K562 (cell line): ENCODE measurements at regions not wholly inside any gene's neighbourhood (a gene's known extent, or its start where the extent isn't known, plus 50 kb on each side); places are given as distances from the start of the nearest gene placed in this dataset.

Source experiments
- ATAC-seq: fragments of 200-7000 bp; cut with Tn5 transposase; 3 replicates; pipeline ENCODE4 v1.9.1; 2020; ENCODE audit warnings: moderate library complexity
- BruUV-seq: library from RNA; stranded (reverse); fragments of 400-500 nt; replicated peaks from 2 replicates; lab custom pipeline; 2021; lab: Mats Ljungman, UMichigan
- CTCF ChIA-PET: fragments of 300-600 bp; formaldehyde crosslinking; extraction: SDS; loops from one replicate; lab custom pipeline; 2021; ENCODE audit warnings: low intra/inter-chr PET ratio; lab: Yijun Ruan, JAX
- POLR2A ChIA-PET: fragments of 300-600, 350-650 bp; sonication (Branson Sonifier 250); formaldehyde crosslinking; extraction: SDS; loops from one replicate; lab custom pipeline; 2021; ENCODE audit warnings: antibody characterized with exemption, inconsistent platforms; lab: Yijun Ruan, JAX
- DNase-seq, 4 experiments: peaks; one replicate each; pipeline versions ENCODE4 v3.0.0 to v3.0.0-alpha.2; 2011 to 2018; ENCODE audit warnings: low spot score in 3 of 4, mixed read lengths in 3 of 4; ENCODE audit errors: extremely low read depth in 1 of 4
- FAIRE-seq: peaks from 2 replicates; lab custom pipeline; 2011; peaks lifted over from hg19 to GRCh38; lab: Jason Lieb, UNC
- H2AFZ ChIP-seq: 2 replicates; pipeline ENCODE4 v1.6.0; 2011; ENCODE audit warnings: low read depth, low read length, control low read depth, inconsistent platforms
- H3K27ac ChIP-seq: fragments of 200-600 bp; 3 replicates; pipeline ENCODE4 v1.8.0; 2011; ENCODE audit warnings: low read depth, mild to moderate bottlenecking, control low read depth, inconsistent platforms, low read length, moderate library complexity, mixed read lengths; ENCODE audit errors: extremely low read depth
- H3K27me3 ChIP-seq, 2 experiments: fragments of 300-600 bp in 1 of 2; 2 replicates in 1 of 2; 3 replicates in 1 of 2; pipeline versions ENCODE4 v1.6.0 to v1.8.0; 2011; ENCODE audit warnings: inconsistent platforms in 2 of 2, low read length in 2 of 2, mild to moderate bottlenecking in 1 of 2, mixed read lengths in 1 of 2, moderate library complexity in 1 of 2; ENCODE audit not compliant: control insufficient read depth in 2 of 2, insufficient read depth in 2 of 2
- H3K36me3 ChIP-seq: fragments of 300-600 bp; 3 replicates; pipeline ENCODE4 v1.8.0; 2011; ENCODE audit warnings: mild to moderate bottlenecking, low read length, inconsistent platforms; ENCODE audit not compliant: control insufficient read depth, insufficient read depth
- H3K4me1 ChIP-seq, 2 experiments: fragments of 200-600 bp in 1 of 2; replicated peaks in 1 of 2; 2 replicates in 1 of 2; 3 replicates in 1 of 2; pipeline versions ENCODE4 v1.5.1 to v1.8.0; 2011; ENCODE audit warnings: inconsistent platforms in 2 of 2, low read length in 2 of 2, mild to moderate bottlenecking in 1 of 2, mixed read lengths in 1 of 2, moderate library complexity in 1 of 2; ENCODE audit not compliant: control insufficient read depth in 2 of 2, insufficient read depth in 2 of 2
- H3K4me2 ChIP-seq: 2 replicates; pipeline ENCODE4 v1.6.1; 2011; ENCODE audit warnings: low read length, control low read depth, inconsistent platforms, mixed read lengths; ENCODE audit not compliant: insufficient read depth
- H3K4me3 ChIP-seq: fragments of 200-600 bp; sonication (generic), shearing (Covaris generic); 2 replicates; pipeline ENCODE4 v1.5.1; 2016; ENCODE audit warnings: control low read depth, inconsistent platforms
- H3K79me2 ChIP-seq: fragments of 200-600 bp; 3 replicates; pipeline ENCODE4 v1.8.0; 2011; ENCODE audit warnings: low read length, inconsistent platforms; ENCODE audit not compliant: control insufficient read depth, insufficient read depth
- H3K9ac ChIP-seq, 2 experiments: 2 replicates each; pipeline versions ENCODE4 v1.6.0 to v1.6.1; 2011; ENCODE audit warnings: low read depth in 2 of 2, low read length in 2 of 2, control low read depth in 1 of 2, inconsistent platforms in 1 of 2, mild to moderate bottlenecking in 1 of 2, mixed read lengths in 1 of 2; ENCODE audit not compliant: insufficient read depth in 1 of 2
- H3K9me1 ChIP-seq: one replicate; pipeline ENCODE4 v1.6.0; 2011; ENCODE audit warnings: inconsistent platforms, mild to moderate bottlenecking, low read length, moderate library complexity; ENCODE audit not compliant: control insufficient read depth, insufficient read depth
- H3K9me3 ChIP-seq: replicated peaks from 2 replicates; pipeline ENCODE4 v1.5.1; 2011; ENCODE audit warnings: low read depth, low read length, inconsistent platforms; ENCODE audit not compliant: control insufficient read depth, insufficient read depth
- H4K20me1 ChIP-seq: replicated peaks from 2 replicates; pipeline ENCODE4 v1.6.1; 2011; ENCODE audit warnings: low read length, inconsistent platforms, mixed read lengths; ENCODE audit not compliant: control insufficient read depth, insufficient read depth
- CEBPZ ChIP-seq: fragments of 150-350 bp; IDR thresholded peaks from 2 replicates; pipeline ENCODE4 v1.6.1; 2014; ENCODE audit warnings: low read depth, mild to moderate bottlenecking, low read length, borderline replicate concordance
- HBP1 ChIP-seq: fragments of 450-650 bp; formaldehyde crosslinking; IDR thresholded peaks from 2 replicates; pipeline ENCODE4 v1.4.0; 2022; ENCODE audit warnings: missing genetic modification characterization
- MCM5 ChIP-seq: fragments of 450-650 bp; IDR thresholded peaks from 2 replicates; pipeline ENCODE4 v1.6.1; 2016; ENCODE audit warnings: low read depth
- NFRKB ChIP-seq: fragments of 450-650 bp; IDR thresholded peaks from 2 replicates; pipeline ENCODE4 v1.6.1; 2016; ENCODE audit warnings: low read depth
- PBX2 ChIP-seq, 2 experiments: IDR thresholded peaks in 1 of 2; conservative IDR thresholded peaks in 1 of 2; 2 replicates each; pipeline ENCODE4 v1.6.1; 2016; ENCODE audit warnings: low read depth in 2 of 2, mild to moderate bottlenecking in 1 of 2, missing compliant biosample characterization in 1 of 2, missing genetic modification characterization in 1 of 2, moderate library complexity in 1 of 2
- THRA ChIP-seq: fragments of 450-650 bp; IDR thresholded peaks from 2 replicates; pipeline ENCODE4 v1.6.1; 2017; ENCODE audit warnings: mild to moderate bottlenecking, moderate library complexity
- YY1 ChIP-seq, 3 experiments: IDR thresholded peaks; 2 replicates each; pipeline ENCODE4 v1.6.1; 2011; ENCODE audit warnings: low read length in 2 of 3, mild to moderate bottlenecking in 2 of 3, moderate library complexity in 2 of 3, borderline replicate concordance in 1 of 3, control low read depth in 1 of 3, low read depth in 1 of 3; ENCODE audit not compliant: insufficient read depth in 3 of 3, insufficient replicate concordance in 2 of 3, control insufficient read depth in 1 of 3, insufficient read length in 1 of 3; ENCODE audit errors: extremely low read depth in 1 of 3
- ZNF512 ChIP-seq: IDR thresholded peaks from 2 replicates; pipeline ENCODE4 v1.6.1; 2016; ENCODE audit warnings: missing genetic modification characterization, missing compliant biosample characterization
- ZNF830 ChIP-seq: fragments of 250-450 bp; sonication (Bioruptor Pico); IDR thresholded peaks from 2 replicates; pipeline ENCODE4 v1.5.0; 2021; ENCODE audit warnings: mild to moderate bottlenecking
- WGBS: fragments of 100-300 bp; shearing (Covaris generic); methylation state at CpG from one replicate; pipeline ENCODE4 v1.1.6; 2016; ENCODE audit warnings: low coverage, mixed read lengths; ENCODE audit not compliant: insufficient coverage; ENCODE audit errors: missing lambda C conversion rate; 5-methylcytosine and 5-hydroxymethylcytosine counted together
- in situ Hi-C: fragments of 300-500 bp; cut with MboI; formaldehyde crosslinking; loops from 4 replicates; pipeline ENCODE4 v1.15.0; 2018; ENCODE audit warnings: inconsistent platforms, mixed read lengths
- intact Hi-C: fragments of 100-400 bp; cut with micrococcal nuclease; formaldehyde crosslinking; loops from 2 replicates; pipeline ENCODE4 v1.14.2; 2022

- H3K27me3 ChIP-seq: no peaks in the 10 kb centered on the region
- H3K9ac ChIP-seq: no peak overlapping the region
- no peak for DNase-seq
- BruUV-seq: no TSS peak
- H3K36me3 ChIP-seq: no peaks in the 10 kb centered on the region
- no peaks in the 10 kb centered on the region for H3K79me2 ChIP-seq
- no peak for ATAC-seq
- no peak for FAIRE-seq
- CTCF ChIA-PET: no interaction called here
- POLR2A ChIA-PET: no interaction called here
- intact Hi-C loops: no loop called here
- no peaks in the 10 kb centered on the region for H3K9me1 ChIP-seq
- no peaks in the 10 kb centered on the region for H4K20me1 ChIP-seq
- H3K27ac ChIP-seq: no peak overlapping the region
- H2AFZ ChIP-seq: no peak overlapping the region
- no peak overlapping the region for H3K4me3 ChIP-seq
- H3K4me1 ChIP-seq: no peaks in the 10 kb centered on the region
- in situ Hi-C loops: no loop called here
- H3K9me3 ChIP-seq: no peaks in the 10 kb centered on the region
- no peak overlapping the region for H3K4me2 ChIP-seq
- 13% methylated on average over 1 of the region's 1 CpG for WGBS
- TF ChIP-seq ZNF830 (CRISPR knock-in tag) (no peak), HBP1 (CRISPR knock-in tag) (no peak), PBX2 (CRISPR knock-in tag; IDR thresholded peaks at IDR 0.05; ENCODE audit: low read depth) (no peak), PBX2 (tag; conservative IDR thresholded peaks at IDR 0.05; ENCODE audit: low read depth) (no peak), ZNF512 (tag) (no peak), MCM5 (no peak), YY1 (IDR thresholded peaks at IDR 0.05; ENCODE audit: borderline replicate concordance in 1 of 3, control insufficient read depth in 1 of 3, extremely low read depth in 1 of 3, insufficient read depth in 3 of 3, insufficient read length in 1 of 3, insufficient replicate concordance in 2 of 3, low read depth in 1 of 3, low read length in 2 of 3) (no peak), THRA (no peak), CEBPZ (no peak), NFRKB (no peak)
Measured at GRCh38 chr3:30343861-30344260, 262.5 kb upstream of the TGFBR2 start.
